H9 (cell line): ENCODE measurements at regions not wholly inside any gene's neighbourhood (a gene's known extent, or its start where the extent isn't known, plus 50 kb on each side); places are given as distances from the start of the nearest gene placed in this dataset.

ENCODE experiments used
- DNase-seq: peaks from one replicate; pipeline ENCODE4 v3.0.0-alpha.2; 2017
- H2AFZ ChIP-seq: one replicate; pipeline ENCODE4 v1.6.1; 2013; ENCODE audit warnings: mild to moderate bottlenecking, low read length, control low read depth, moderate library complexity
- H2AK5ac ChIP-seq: 2 replicates; pipeline ENCODE4 v1.6.1; 2013; ENCODE audit warnings: low read length, control low read depth, mixed read lengths; ENCODE audit not compliant: insufficient read length
- H2BK120ac ChIP-seq: one replicate; pipeline ENCODE4 v1.6.1; 2013; ENCODE audit warnings: low read depth, mild to moderate bottlenecking, low read length, control low read depth, inconsistent platforms; ENCODE audit not compliant: poor library complexity, severe bottlenecking
- H2BK12ac ChIP-seq: 2 replicates; pipeline ENCODE4 v1.6.1; 2013; ENCODE audit warnings: low read length, control low read depth, mixed read lengths, low read depth; ENCODE audit not compliant: insufficient read length
- H2BK15ac ChIP-seq: 2 replicates; pipeline ENCODE4 v1.6.1; 2013; ENCODE audit warnings: low read depth, low read length, control low read depth
- H2BK20ac ChIP-seq: one replicate; pipeline ENCODE4 v1.6.1; 2013; ENCODE audit warnings: low read depth, mild to moderate bottlenecking, low read length, control low read depth, inconsistent platforms; ENCODE audit not compliant: poor library complexity, severe bottlenecking
- H2BK5ac ChIP-seq: 2 replicates; pipeline ENCODE4 v1.6.1; 2013; ENCODE audit warnings: low read length, control low read depth, mixed read lengths; ENCODE audit not compliant: insufficient read length
- H3K14ac ChIP-seq: 2 replicates; pipeline ENCODE4 v1.6.1; 2013; ENCODE audit warnings: low read length, control low read depth; ENCODE audit not compliant: insufficient read depth
- H3K18ac ChIP-seq: 2 replicates; pipeline ENCODE4 v1.6.1; 2013; ENCODE audit warnings: low read depth, mild to moderate bottlenecking, mixed read lengths, low read length, control low read depth; ENCODE audit not compliant: insufficient read length
- H3K23ac ChIP-seq: 2 replicates; pipeline ENCODE4 v1.6.1; 2013; ENCODE audit warnings: low read length, control low read depth, mixed read lengths, low read depth; ENCODE audit not compliant: insufficient read length
- H3K23me2 ChIP-seq: 2 replicates; pipeline ENCODE4 v1.6.1; 2013; ENCODE audit warnings: low read depth, mild to moderate bottlenecking, mixed read lengths, low read length, control low read depth; ENCODE audit not compliant: insufficient read length, poor library complexity, severe bottlenecking
- H3K27ac ChIP-seq: 2 replicates; pipeline ENCODE4 v1.5.1; 2013; ENCODE audit warnings: low read length, control low read depth, mixed read lengths, low read depth; ENCODE audit not compliant: insufficient read length
- H3K27me3 ChIP-seq: 2 replicates; pipeline ENCODE4 v1.6.1; 2013; ENCODE audit warnings: low read length, control low read depth, inconsistent platforms; ENCODE audit not compliant: insufficient read depth
- H3K4ac ChIP-seq: 2 replicates; pipeline ENCODE4 v1.6.1; 2013; ENCODE audit warnings: low read depth, mild to moderate bottlenecking, control low read depth, inconsistent platforms, low read length, moderate library complexity
- H3K4me1 ChIP-seq: 2 replicates; pipeline ENCODE4 v1.6.1; 2013; ENCODE audit warnings: low read length, control low read depth, inconsistent platforms; ENCODE audit not compliant: insufficient read depth
- H3K4me2 ChIP-seq: 2 replicates; pipeline ENCODE4 v1.6.1; 2013; ENCODE audit warnings: low read length, control low read depth, mixed read lengths; ENCODE audit not compliant: insufficient read length, insufficient read depth
- H3K56ac ChIP-seq: 2 replicates; pipeline ENCODE4 v1.6.1; 2013; ENCODE audit warnings: low read depth, mild to moderate bottlenecking, mixed read lengths, low read length, control low read depth; ENCODE audit not compliant: insufficient read length
- H3K79me1 ChIP-seq: 2 replicates; pipeline ENCODE4 v1.6.1; 2013; ENCODE audit warnings: low read depth, mild to moderate bottlenecking, moderate library complexity, low read length, control low read depth, inconsistent platforms; ENCODE audit not compliant: insufficient read depth, poor library complexity, severe bottlenecking
- H3K79me2 ChIP-seq: 2 replicates; pipeline ENCODE4 v1.6.1; 2013; ENCODE audit warnings: low read length, control low read depth, inconsistent platforms; ENCODE audit not compliant: insufficient read depth
- H3K9ac ChIP-seq: 2 replicates; pipeline ENCODE4 v1.6.1; 2013; ENCODE audit warnings: low read length, control low read depth, mixed read lengths; ENCODE audit not compliant: insufficient read length; ENCODE audit errors: extremely low read depth
- H3K9me3 ChIP-seq: one replicate; pipeline ENCODE4 v1.6.1; 2013; ENCODE audit warnings: low read depth, low read length, inconsistent platforms; ENCODE audit not compliant: control insufficient read depth
- H3T11ph ChIP-seq: one replicate; pipeline ENCODE4 v1.6.1; 2013; ENCODE audit warnings: mild to moderate bottlenecking, low read length, control low read depth, inconsistent platforms
- H4K20me1 ChIP-seq: one replicate; pipeline ENCODE4 v1.6.1; 2013; ENCODE audit not compliant: control insufficient read depth, insufficient read length, insufficient read depth
- H4K5ac ChIP-seq: 2 replicates; pipeline ENCODE4 v1.6.1; 2013; ENCODE audit warnings: low read depth, mild to moderate bottlenecking, mixed read lengths, low read length, control low read depth; ENCODE audit not compliant: insufficient read length
- H4K8ac ChIP-seq: replicated peaks from 2 replicates; pipeline ENCODE4 v1.6.1; 2013; ENCODE audit warnings: low read length, control low read depth, mixed read lengths, low read depth; ENCODE audit not compliant: insufficient read length
- H4K91ac ChIP-seq: 2 replicates; pipeline ENCODE4 v1.6.1; 2013; ENCODE audit warnings: low read depth, mild to moderate bottlenecking, moderate library complexity, mixed read lengths, low read length, control low read depth; ENCODE audit not compliant: insufficient read length
- H3K27ac Mint-ChIP-seq, 3 experiments: 2 replicates in 2 of 3; 3 replicates in 1 of 3; pipeline ENCODE4 v1.8.0; 2020 to 2021; ENCODE audit warnings: mixed read lengths in 3 of 3, mild to moderate bottlenecking in 1 of 3, moderate library complexity in 1 of 3
- H3K27me3 Mint-ChIP-seq: 2 replicates; pipeline ENCODE4 v1.8.0; 2021; ENCODE audit warnings: low read depth, mild to moderate bottlenecking, moderate library complexity, mixed read lengths
- H3K36me3 Mint-ChIP-seq, 3 experiments: 2 replicates in 2 of 3; 3 replicates in 1 of 3; pipeline ENCODE4 v1.8.0; 2020 to 2021; ENCODE audit warnings: low read depth in 3 of 3, mixed read lengths in 3 of 3; ENCODE audit not compliant: insufficient read depth in 1 of 3
- H3K4me1 Mint-ChIP-seq, 2 experiments: 2 replicates each; pipeline ENCODE4 v1.8.0; 2020; ENCODE audit warnings: mixed read lengths in 2 of 2
- H3K4me3 Mint-ChIP-seq, 2 experiments: 2 replicates in 1 of 2; 3 replicates in 1 of 2; pipeline ENCODE4 v1.8.0; 2020 to 2021; ENCODE audit warnings: mild to moderate bottlenecking in 2 of 2, mixed read lengths in 2 of 2, moderate library complexity in 1 of 2
- H3K9me3 Mint-ChIP-seq, 2 experiments: 2 replicates in 1 of 2; 3 replicates in 1 of 2; pipeline ENCODE4 v1.8.0; 2020; ENCODE audit warnings: mild to moderate bottlenecking in 2 of 2, mixed read lengths in 2 of 2, moderate library complexity in 1 of 2
- WGBS: extraction: QIAGEN DNeasy Blood & Tissue Kit; methylation state at CpG from one replicate; pipeline ENCODE4 v1.1.7; 2013; ENCODE audit warnings: missing lambda C conversion rate, low lambda C conversion rate, mixed read lengths; ENCODE audit not compliant: insufficient read length; ENCODE audit errors: extremely low coverage; 5-methylcytosine and 5-hydroxymethylcytosine counted together
- TF ChIP-seq, protein P1 (sequence below): fragments of 200-600 bp; sonication (generic); conservative IDR thresholded peaks from 3 replicates; pipeline ENCODE4 v1.8.0; 2021; ENCODE audit warnings: antibody characterized with exemption, mild to moderate bottlenecking

DNA sequence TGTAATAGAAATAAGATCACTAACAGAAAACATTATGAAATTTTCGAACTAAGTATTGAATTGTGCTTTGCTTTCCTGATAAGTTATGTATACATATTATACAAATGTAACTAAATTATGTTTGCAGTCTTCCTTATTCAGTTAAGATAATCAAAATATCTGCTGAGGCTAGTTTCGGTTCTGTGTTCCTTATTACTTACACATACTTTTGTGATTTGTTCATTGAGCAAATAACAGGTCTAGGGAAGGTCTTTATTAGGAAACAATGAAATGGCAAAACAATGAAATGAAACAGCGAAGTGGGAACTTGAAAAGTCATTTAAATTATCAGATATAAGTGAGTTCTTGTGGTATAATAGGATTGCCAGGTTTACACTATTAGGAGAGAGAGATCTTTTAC is 352.4 kb downstream of the GRIA2 start:
- H4K91ac ChIP-seq: no peak overlapping the region
- H4K8ac ChIP-seq: no peak overlapping the region
- no peak overlapping the region for H2BK5ac ChIP-seq
- no peak overlapping the region for H3K18ac ChIP-seq
- WGBS: no CpG with 5 or more reads among the region's 3 CpGs
- H3K56ac ChIP-seq: no peak overlapping the region
- no peaks in the 10 kb centered on the region for H3K79me2 ChIP-seq
- H3K4me1 ChIP-seq: no peaks in the 10 kb centered on the region
- no peak overlapping the region for H2BK20ac ChIP-seq
- Mint-ChIP-seq H3K4me3 (no peak overlapping the region), H3K27me3 (no peaks in the 10 kb centered on the region), H3K36me3 (no peaks in the 10 kb centered on the region), H3K27ac (no peak overlapping the region), H3K4me1 (no peaks in the 10 kb centered on the region), H3K9me3 (no peaks in the 10 kb centered on the region)
- no peak overlapping the region for H3K9ac ChIP-seq
- no peak overlapping the region for H2AK5ac ChIP-seq
- no peak overlapping the region for H2BK15ac ChIP-seq
- no peak overlapping the region for H3K27ac ChIP-seq
- no peak overlapping the region for H3T11ph ChIP-seq
- no peak overlapping the region for H3K4ac ChIP-seq
- no peak overlapping the region for H2AFZ ChIP-seq
- no peak for DNase-seq
- H3K27me3 ChIP-seq: no peaks in the 10 kb centered on the region
- H3K23me2 ChIP-seq: no peaks in the 10 kb centered on the region
- H2BK120ac ChIP-seq: no peak overlapping the region
- no peaks in the 10 kb centered on the region for H4K20me1 ChIP-seq
- no peaks in the 10 kb centered on the region for H3K9me3 ChIP-seq
- H3K14ac ChIP-seq: no peak overlapping the region
- no peak overlapping the region for H4K5ac ChIP-seq
- no peak overlapping the region for H3K4me2 ChIP-seq
- no peaks in the 10 kb centered on the region for H3K79me1 ChIP-seq
- H3K23ac ChIP-seq: no peak overlapping the region
- H2BK12ac ChIP-seq: no peak overlapping the region
- TF ChIP-seq, protein P1, sequence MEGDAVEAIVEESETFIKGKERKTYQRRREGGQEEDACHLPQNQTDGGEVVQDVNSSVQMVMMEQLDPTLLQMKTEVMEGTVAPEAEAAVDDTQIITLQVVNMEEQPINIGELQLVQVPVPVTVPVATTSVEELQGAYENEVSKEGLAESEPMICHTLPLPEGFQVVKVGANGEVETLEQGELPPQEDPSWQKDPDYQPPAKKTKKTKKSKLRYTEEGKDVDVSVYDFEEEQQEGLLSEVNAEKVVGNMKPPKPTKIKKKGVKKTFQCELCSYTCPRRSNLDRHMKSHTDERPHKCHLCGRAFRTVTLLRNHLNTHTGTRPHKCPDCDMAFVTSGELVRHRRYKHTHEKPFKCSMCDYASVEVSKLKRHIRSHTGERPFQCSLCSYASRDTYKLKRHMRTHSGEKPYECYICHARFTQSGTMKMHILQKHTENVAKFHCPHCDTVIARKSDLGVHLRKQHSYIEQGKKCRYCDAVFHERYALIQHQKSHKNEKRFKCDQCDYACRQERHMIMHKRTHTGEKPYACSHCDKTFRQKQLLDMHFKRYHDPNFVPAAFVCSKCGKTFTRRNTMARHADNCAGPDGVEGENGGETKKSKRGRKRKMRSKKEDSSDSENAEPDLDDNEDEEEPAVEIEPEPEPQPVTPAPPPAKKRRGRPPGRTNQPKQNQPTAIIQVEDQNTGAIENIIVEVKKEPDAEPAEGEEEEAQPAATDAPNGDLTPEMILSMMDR: no peak
